HepG2 (cell line): ENCODE measurements at regions not wholly inside any gene's neighbourhood (a gene's known extent, or its start where the extent isn't known, plus 50 kb on each side); places are given as distances from the start of the nearest gene placed in this dataset.

Experiments used
- ATAC-seq: fragments of 200-7000 bp; cut with Tn5 transposase; 3 replicates; pipeline ENCODE4 v1.9.1; 2020; ENCODE audit warnings: mild to moderate bottlenecking, moderate library complexity
- BruUV-seq: library from RNA; stranded (reverse); fragments of 400-500 nt; replicated peaks from 2 replicates; lab custom pipeline; 2021; lab: Mats Ljungman, UMichigan
- CTCF ChIA-PET: fragments of 300-600 bp; formaldehyde crosslinking; extraction: SDS; loops from one replicate; lab custom pipeline; 2021; ENCODE audit warnings: low total read pairs, inconsistent platforms, low intra/inter-chr PET ratio; lab: Yijun Ruan, JAX
- POLR2A ChIA-PET: fragments of 350-600 bp; sonication (Branson Sonifier 250); formaldehyde crosslinking; loops from one replicate; lab custom pipeline; 2020; ENCODE audit warnings: antibody characterized with exemption, inconsistent platforms; lab: Yijun Ruan, JAX
- DNase-seq: peaks from one replicate; pipeline ENCODE4 v3.0.0-alpha.2; 2015; ENCODE audit warnings: low spot score
- FAIRE-seq: peaks from 3 replicates; lab custom pipeline; 2011; peaks lifted over from hg19 to GRCh38; lab: Jason Lieb, UNC
- H2AFZ ChIP-seq: one replicate; pipeline ENCODE4 v1.6.1; 2011; ENCODE audit warnings: low read length, inconsistent platforms
- H3K27ac ChIP-seq: fragments of 300-600 bp; 3 replicates; pipeline ENCODE4 v1.8.0; 2011; ENCODE audit warnings: mixed run types, mild to moderate bottlenecking, mixed read lengths, low read length, inconsistent platforms; ENCODE audit not compliant: insufficient read depth; ENCODE audit errors: extremely low read length
- H3K27me3 ChIP-seq, 2 experiments: fragments of 200-600 bp in 1 of 2; 2 replicates in 1 of 2; 3 replicates in 1 of 2; pipeline versions ENCODE4 v1.6.0 to v1.8.0; 2011; ENCODE audit warnings: low read length in 2 of 2, mild to moderate bottlenecking in 2 of 2, moderate library complexity in 2 of 2, inconsistent platforms in 1 of 2; ENCODE audit not compliant: insufficient read depth in 2 of 2, control insufficient read depth in 1 of 2
- H3K36me3 ChIP-seq, 2 experiments: fragments of 200-600 bp in 1 of 2; replicated peaks in 1 of 2; 2 replicates in 1 of 2; 3 replicates in 1 of 2; pipeline versions ENCODE4 v1.5.1 to v1.8.0; 2011; ENCODE audit warnings: low read length in 2 of 2, inconsistent platforms in 1 of 2; ENCODE audit not compliant: insufficient read depth in 2 of 2, control insufficient read depth in 1 of 2
- H3K4me1 ChIP-seq: 2 replicates; pipeline ENCODE4 v1.5.1; 2012; ENCODE audit warnings: low read length, inconsistent platforms; ENCODE audit not compliant: insufficient read depth
- H3K4me2 ChIP-seq: 2 replicates; pipeline ENCODE4 v1.6.0; 2011; ENCODE audit warnings: low read depth, low read length, inconsistent platforms
- H3K4me3 ChIP-seq, 3 experiments: fragments of 200-600 bp in 1 of 3; sonication (generic), shearing (Covaris generic) in 1 of 3; replicated peaks in 1 of 3; 2 replicates each; pipeline ENCODE4 v1.5.1; 2011 to 2016; ENCODE audit warnings: low read length in 3 of 3, inconsistent platforms in 2 of 3, low read depth in 2 of 3, mild to moderate bottlenecking in 2 of 3, control low read depth in 1 of 3, mixed read lengths in 1 of 3; ENCODE audit not compliant: insufficient read depth in 1 of 3
- H3K79me2 ChIP-seq: one replicate; pipeline ENCODE4 v1.6.1; 2011; ENCODE audit warnings: low read length, inconsistent platforms; ENCODE audit not compliant: insufficient read depth
- H3K9ac ChIP-seq: 2 replicates; pipeline ENCODE4 v1.6.0; 2011; ENCODE audit warnings: mild to moderate bottlenecking, low read depth, low read length, inconsistent platforms; ENCODE audit not compliant: insufficient read depth
- H3K9me3 ChIP-seq: 2 replicates; pipeline ENCODE4 v1.5.1; 2012; ENCODE audit warnings: mild to moderate bottlenecking, low read length
- H4K20me1 ChIP-seq: 2 replicates; pipeline ENCODE4 v1.6.0; 2011; ENCODE audit warnings: inconsistent platforms, mild to moderate bottlenecking, low read length, moderate library complexity; ENCODE audit not compliant: insufficient read depth
- GRHL1 ChIP-seq: sonication (generic); formaldehyde crosslinking; conservative IDR thresholded peaks from 2 replicates; pipeline ENCODE4 v1.8.0; 2022; ENCODE audit warnings: missing genetic modification reagents
- MYC ChIP-seq: sonication (generic); formaldehyde crosslinking; IDR thresholded peaks from 2 replicates; pipeline ENCODE4 v1.9.0; 2021; ENCODE audit warnings: missing genetic modification reagents, borderline replicate concordance
- PRDM15 ChIP-seq: sonication (generic); formaldehyde crosslinking; IDR thresholded peaks from 2 replicates; pipeline ENCODE4 v1.4.0; 2020; ENCODE audit warnings: missing genetic modification reagents
- ZNF205 ChIP-seq: IDR thresholded peaks from 2 replicates; pipeline ENCODE4 v1.6.1; 2018; ENCODE audit warnings: missing biosample characterization, missing genetic modification reagents
- ZNF326 ChIP-seq: sonication (generic); formaldehyde crosslinking; IDR thresholded peaks from 2 replicates; pipeline ENCODE4 v1.4.0; 2020; ENCODE audit warnings: missing genetic modification reagents, borderline replicate concordance
- ZNF33B ChIP-seq: sonication (generic); formaldehyde crosslinking; IDR thresholded peaks from 2 replicates; pipeline ENCODE4 v1.5.1; 2020; ENCODE audit warnings: mild to moderate bottlenecking, missing genetic modification reagents
- ZNF468 ChIP-seq: sonication (generic); formaldehyde crosslinking; IDR thresholded peaks from 2 replicates; pipeline ENCODE4 v1.8.0; 2022; ENCODE audit warnings: mild to moderate bottlenecking, moderate library complexity, missing genetic modification reagents
- ZNF639 ChIP-seq: conservative IDR thresholded peaks from 2 replicates; pipeline ENCODE4 v1.6.1; 2018; ENCODE audit warnings: missing genetic modification reagents
- ZNF777 ChIP-seq: sonication (generic); formaldehyde crosslinking; IDR thresholded peaks from 2 replicates; pipeline ENCODE4 v1.4.0; 2020; ENCODE audit warnings: missing genetic modification reagents
- WGBS: methylation state at CpG from one replicate; pipeline ENCODE4 v1.1.6; 2017; ENCODE audit warnings: low lambda C conversion rate; 5-methylcytosine and 5-hydroxymethylcytosine counted together
- in situ Hi-C: cut with HindIII; loops from 2 replicates; pipeline ENCODE4 v1.10.0; 2017; ENCODE audit warnings: low pct_unique_long_range_greater_than_20kb; ENCODE audit not compliant: extremely low pct_ligation_motif_present
- intact Hi-C: fragments of 100-400 bp; cut with micrococcal nuclease; formaldehyde crosslinking; loops from one replicate; pipeline ENCODE4 v1.10.0; 2022; ENCODE audit not compliant: unreplicated experiment
- TF ChIP-seq, protein P1 (sequence below): sonication (generic); formaldehyde crosslinking; IDR thresholded peaks from 2 replicates; pipeline ENCODE4 v1.8.0; 2022; ENCODE audit warnings: mild to moderate bottlenecking, missing genetic modification reagents; ENCODE audit not compliant: insufficient replicate concordance

GRCh38 chr11:28767574-28767973, 659.4 kb downstream of the METTL15 start:
- TF ChIP-seq ZNF33B (no peak), ZNF468 (CRISPR knock-in tag) (no peak), ZNF777 (CRISPR knock-in tag) (no peak), MYC (CRISPR knock-in tag) (no peak), GRHL1 (CRISPR knock-in tag) (no peak), ZNF326 (CRISPR knock-in tag) (no peak)
- TF ChIP-seq, all 625 proteins: peak for 0
- no peaks in the 10 kb centered on the region for H3K36me3 ChIP-seq
- 0% methylated on average over 1 of the region's 1 CpG for WGBS
- H3K27me3 ChIP-seq: no peaks in the 10 kb centered on the region
- no peak for FAIRE-seq
- H3K9ac ChIP-seq: no peak overlapping the region
- ATAC-seq: no peak
- no peaks in the 10 kb centered on the region for H3K4me1 ChIP-seq
- no peaks in the 10 kb centered on the region for H3K79me2 ChIP-seq
- ChIA-PET CTCF (no interaction called here), POLR2A (no interaction called here)
- no peak for DNase-seq
- no peak overlapping the region for H3K27ac ChIP-seq
- BruUV-seq: no TSS peak
- H3K9me3 ChIP-seq: no peaks in the 10 kb centered on the region
- H3K4me3 ChIP-seq: no peak overlapping the region
- H2AFZ ChIP-seq: no peak overlapping the region
- no peaks in the 10 kb centered on the region for H4K20me1 ChIP-seq
- intact Hi-C loops: no loop called here
- in situ Hi-C loops: no loop called here
- no peak overlapping the region for H3K4me2 ChIP-seq

GRCh38 chr11:28763876-28764275, 655.7 kb downstream of the METTL15 start:
- Histone ChIP-seq H4K20me1 (no peaks in the 10 kb centered on the region), H3K27ac (no peak overlapping the region), H3K4me1 (no peaks in the 10 kb centered on the region), H3K36me3 (no peaks in the 10 kb centered on the region), H3K27me3 (no peaks in the 10 kb centered on the region), H3K79me2 (no peaks in the 10 kb centered on the region), H2AFZ (no peak overlapping the region), H3K9ac (no peak overlapping the region), H3K4me3 (no peak overlapping the region), H3K4me2 (no peak overlapping the region), H3K9me3 (no peaks in the 10 kb centered on the region)
- ChIA-PET POLR2A (no interaction called here), CTCF (no interaction called here)
- FAIRE-seq (no peak), DNase-seq (no peak), ATAC-seq (no peak)
- intact Hi-C loops: no loop called here
- no TSS peak for BruUV-seq
- 0% methylated on average over 1 of the region's 1 CpG for WGBS
- in situ Hi-C loops: no loop called here
- TF ChIP-seq PRDM15 (CRISPR knock-in tag) (no peak), ZNF205 (CRISPR knock-in tag) (no peak), ZNF639 (no peak)
- TF ChIP-seq, protein P1, sequence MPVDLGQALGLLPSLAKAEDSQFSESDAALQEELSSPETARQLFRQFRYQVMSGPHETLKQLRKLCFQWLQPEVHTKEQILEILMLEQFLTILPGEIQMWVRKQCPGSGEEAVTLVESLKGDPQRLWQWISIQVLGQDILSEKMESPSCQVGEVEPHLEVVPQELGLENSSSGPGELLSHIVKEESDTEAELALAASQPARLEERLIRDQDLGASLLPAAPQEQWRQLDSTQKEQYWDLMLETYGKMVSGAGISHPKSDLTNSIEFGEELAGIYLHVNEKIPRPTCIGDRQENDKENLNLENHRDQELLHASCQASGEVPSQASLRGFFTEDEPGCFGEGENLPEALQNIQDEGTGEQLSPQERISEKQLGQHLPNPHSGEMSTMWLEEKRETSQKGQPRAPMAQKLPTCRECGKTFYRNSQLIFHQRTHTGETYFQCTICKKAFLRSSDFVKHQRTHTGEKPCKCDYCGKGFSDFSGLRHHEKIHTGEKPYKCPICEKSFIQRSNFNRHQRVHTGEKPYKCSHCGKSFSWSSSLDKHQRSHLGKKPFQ (CRISPR knock-in tag): no peak
